ENCODE measurements at regions not wholly inside any gene's neighbourhood (a gene's known extent, or its start where the extent isn't known, plus 50 kb on each side); places are given as distances from the start of the nearest gene placed in this dataset.

- TF ChIP-seq CTCF (IDR thresholded peaks at IDR 0.05) (no peak), POLR2A (IDR thresholded peaks at IDR 0.05) (no peak)
Observed at GRCh38 chr12:19763488-19763887, 324.2 kb downstream of the AEBP2 start.
